Vagina (tissue), 2 donors: ENCODE measurements at regions not wholly inside any gene's neighbourhood (a gene's known extent, or its start where the extent isn't known, plus 50 kb on each side); places are given as distances from the start of the nearest gene placed in this dataset.

ENCODE experiments used
- DNase-seq, 2 donors: peaks; one replicate each; pipeline ENCODE4 v3.0.0-alpha.2; 2017; ENCODE audit errors: extremely low spot score in 2 of 2
- H3K27ac ChIP-seq: fragments of 200-600 bp; sonication (generic); one replicate; pipeline ENCODE4 v1.5.1; 2019
- H3K27me3 ChIP-seq: fragments of 200-600 bp; sonication (generic); one replicate; pipeline ENCODE4 v1.5.1; 2019
- H3K36me3 ChIP-seq, 2 donors: fragments of 200-600 bp; sonication (generic); one replicate each; pipeline ENCODE4 v1.5.1; 2017 to 2019
- H3K4me1 ChIP-seq: fragments of 200-600 bp; sonication (generic); one replicate; pipeline ENCODE4 v1.5.1; 2019
- H3K4me3 ChIP-seq, 2 donors: fragments of 200-600 bp; sonication (generic); 1 replicate in 1 of 2; 2 replicates in 1 of 2; pipeline ENCODE4 v1.5.1; 2016 to 2019
- H3K9me3 ChIP-seq: fragments of 200-600 bp; sonication (generic); one replicate; pipeline ENCODE4 v1.5.1; 2019
- POLR2A ChIP-seq, 2 donors: fragments of 450-650 bp; IDR thresholded peaks; one replicate each; pipeline ENCODE4 v1.6.1; 2017; ENCODE audit warnings: antibody characterized with exemption in 2 of 2, mild to moderate bottlenecking in 2 of 2, moderate library complexity in 2 of 2
- POLR2AphosphoS5 ChIP-seq, 2 donors: sonication (generic); formaldehyde crosslinking; IDR thresholded peaks; one replicate each; pipeline ENCODE4 v1.9.0; 2017; ENCODE audit warnings: antibody characterized with exemption in 2 of 2, mild to moderate bottlenecking in 2 of 2, low read depth in 1 of 2; ENCODE audit not compliant: insufficient read depth in 1 of 2
- intact Hi-C: fragments of 100-400 bp; cut with DNase I; formaldehyde crosslinking; loops from one replicate; pipeline ENCODE4 v1.15.1; 2023
- TF ChIP-seq, protein P1 (sequence below), 3 experiments: fragments of 450-650 bp in 2 of 3; fragments of 200-600 bp in 1 of 3; sonication (generic) in 1 of 3; IDR thresholded peaks; one replicate each; pipeline ENCODE4 v1.5.1; 2017 to 2019; ENCODE audit warnings: antibody characterized with exemption in 3 of 3, mild to moderate bottlenecking in 2 of 3, moderate library complexity in 2 of 3

DNA sequence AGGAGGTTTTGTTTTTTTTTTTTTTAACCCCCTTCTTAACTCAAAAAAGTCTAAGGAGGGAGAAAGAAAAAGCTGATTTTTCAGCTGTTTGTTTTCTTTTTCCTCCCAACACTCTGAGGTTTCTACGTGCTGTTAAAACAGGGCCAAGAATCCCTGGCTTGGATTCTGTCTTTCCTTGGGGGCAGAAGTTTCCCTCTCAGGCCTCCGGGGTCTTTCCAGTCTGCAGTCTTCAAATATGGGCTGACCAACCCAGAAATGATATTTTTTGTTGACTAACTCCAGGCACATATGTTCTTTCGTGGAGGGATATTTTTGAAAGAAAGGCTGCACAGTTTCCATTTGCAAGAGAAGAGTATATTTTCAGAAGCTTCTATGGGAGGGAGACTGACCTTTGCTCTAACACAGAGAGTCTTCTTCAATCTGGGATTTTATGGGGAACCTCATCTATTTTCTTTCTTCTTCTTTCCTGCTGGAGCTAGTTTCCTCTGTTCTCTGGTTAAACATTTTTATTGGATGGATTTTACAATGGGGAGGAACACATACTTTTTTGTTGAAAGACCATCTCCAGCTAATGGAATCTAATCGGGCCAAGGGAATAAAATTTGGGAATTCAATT lies 93.3 kb upstream of the SPRED2 start:
- TF ChIP-seq POLR2A (IDR thresholded peaks at IDR 0.05) (no peak), POLR2AphosphoS5 (IDR thresholded peaks at IDR 0.05; ENCODE audit: insufficient read depth in 1 of 2, low read depth in 1 of 2) (no peak)
- TF ChIP-seq, protein P1, sequence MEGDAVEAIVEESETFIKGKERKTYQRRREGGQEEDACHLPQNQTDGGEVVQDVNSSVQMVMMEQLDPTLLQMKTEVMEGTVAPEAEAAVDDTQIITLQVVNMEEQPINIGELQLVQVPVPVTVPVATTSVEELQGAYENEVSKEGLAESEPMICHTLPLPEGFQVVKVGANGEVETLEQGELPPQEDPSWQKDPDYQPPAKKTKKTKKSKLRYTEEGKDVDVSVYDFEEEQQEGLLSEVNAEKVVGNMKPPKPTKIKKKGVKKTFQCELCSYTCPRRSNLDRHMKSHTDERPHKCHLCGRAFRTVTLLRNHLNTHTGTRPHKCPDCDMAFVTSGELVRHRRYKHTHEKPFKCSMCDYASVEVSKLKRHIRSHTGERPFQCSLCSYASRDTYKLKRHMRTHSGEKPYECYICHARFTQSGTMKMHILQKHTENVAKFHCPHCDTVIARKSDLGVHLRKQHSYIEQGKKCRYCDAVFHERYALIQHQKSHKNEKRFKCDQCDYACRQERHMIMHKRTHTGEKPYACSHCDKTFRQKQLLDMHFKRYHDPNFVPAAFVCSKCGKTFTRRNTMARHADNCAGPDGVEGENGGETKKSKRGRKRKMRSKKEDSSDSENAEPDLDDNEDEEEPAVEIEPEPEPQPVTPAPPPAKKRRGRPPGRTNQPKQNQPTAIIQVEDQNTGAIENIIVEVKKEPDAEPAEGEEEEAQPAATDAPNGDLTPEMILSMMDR (IDR thresholded peaks at IDR 0.05): no peak

DNA sequence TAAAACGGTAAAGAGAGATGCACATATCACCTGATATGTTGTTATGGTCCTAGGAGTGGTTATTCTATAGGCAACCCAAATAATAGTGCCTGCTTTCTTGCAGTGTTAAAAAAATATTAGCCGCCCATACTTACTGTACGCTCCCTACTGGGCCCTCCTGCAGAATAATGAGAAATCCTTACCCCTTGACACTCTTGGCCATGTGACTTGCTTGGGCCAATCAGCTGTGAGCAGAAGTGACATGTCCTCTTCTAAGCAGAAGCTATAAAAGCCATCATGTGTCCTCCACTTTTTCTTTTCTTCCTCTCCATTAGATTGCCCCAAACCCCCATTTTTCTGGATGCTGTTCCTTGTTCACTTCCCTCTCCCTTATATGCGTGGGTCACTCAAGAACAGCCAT lies 90.5 kb upstream of the SPRED2 start:
- Histone ChIP-seq H3K36me3 (no peaks in the 10 kb centered on the region), H3K27ac (no peak overlapping the region), H3K9me3 (no peaks in the 10 kb centered on the region), H3K4me1 (no peaks in the 10 kb centered on the region), H3K27me3 (no peaks in the 10 kb centered on the region), H3K4me3 (no peak overlapping the region)
- no peak for DNase-seq
- intact Hi-C loops: no loop called here
- TF ChIP-seq, protein P1 (IDR thresholded peaks at IDR 0.05): no peak
- no peak for TF ChIP-seq POLR2AphosphoS5 (IDR thresholded peaks at IDR 0.05; ENCODE audit: insufficient read depth in 1 of 2, low read depth in 1 of 2)
- no peak for TF ChIP-seq POLR2A (IDR thresholded peaks at IDR 0.05)

More for the DNA sequence above, 93.3 kb upstream of the SPRED2 start:
- no peak overlapping the region for H3K27ac ChIP-seq
- intact Hi-C loops: no loop called here
- H3K36me3 ChIP-seq: no peaks in the 10 kb centered on the region
- no peak for DNase-seq
- no peaks in the 10 kb centered on the region for H3K4me1 ChIP-seq
- no peaks in the 10 kb centered on the region for H3K9me3 ChIP-seq
- H3K27me3 ChIP-seq: no peaks in the 10 kb centered on the region
- no peak overlapping the region for H3K4me3 ChIP-seq

DNA sequence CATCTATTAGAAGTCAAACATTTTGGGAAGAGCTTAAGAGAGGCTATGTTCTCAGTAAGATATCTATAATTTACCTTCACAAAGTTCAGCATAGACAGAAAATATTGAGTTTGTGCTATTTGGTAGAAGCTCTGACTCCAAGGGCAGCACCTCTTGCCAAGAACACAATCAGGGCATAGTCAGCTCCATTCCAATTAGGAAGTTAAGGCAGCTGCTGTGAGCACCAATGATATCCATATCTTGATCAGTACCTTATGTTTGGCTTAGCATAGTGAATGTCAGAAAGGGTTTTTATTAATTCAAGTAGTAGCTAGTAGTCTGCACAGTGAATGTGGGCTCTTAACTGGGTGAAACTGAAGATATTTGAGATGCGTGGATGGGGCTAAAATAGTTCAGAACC lies 86.4 kb upstream of the SPRED2 start:
- H3K27me3 ChIP-seq: no peaks in the 10 kb centered on the region
- TF ChIP-seq POLR2AphosphoS5 (IDR thresholded peaks at IDR 0.05; ENCODE audit: insufficient read depth in 1 of 2, low read depth in 1 of 2) (no peak), POLR2A (IDR thresholded peaks at IDR 0.05) (no peak)
- TF ChIP-seq, protein P1 (IDR thresholded peaks at IDR 0.05): no peak
- H3K36me3 ChIP-seq: no peaks in the 10 kb centered on the region
- intact Hi-C loops: no loop called here
- H3K4me1 ChIP-seq: no peaks in the 10 kb centered on the region
- no peak for DNase-seq
- H3K27ac ChIP-seq: no peak overlapping the region
- no peak overlapping the region for H3K4me3 ChIP-seq
- no peaks in the 10 kb centered on the region for H3K9me3 ChIP-seq

DNA sequence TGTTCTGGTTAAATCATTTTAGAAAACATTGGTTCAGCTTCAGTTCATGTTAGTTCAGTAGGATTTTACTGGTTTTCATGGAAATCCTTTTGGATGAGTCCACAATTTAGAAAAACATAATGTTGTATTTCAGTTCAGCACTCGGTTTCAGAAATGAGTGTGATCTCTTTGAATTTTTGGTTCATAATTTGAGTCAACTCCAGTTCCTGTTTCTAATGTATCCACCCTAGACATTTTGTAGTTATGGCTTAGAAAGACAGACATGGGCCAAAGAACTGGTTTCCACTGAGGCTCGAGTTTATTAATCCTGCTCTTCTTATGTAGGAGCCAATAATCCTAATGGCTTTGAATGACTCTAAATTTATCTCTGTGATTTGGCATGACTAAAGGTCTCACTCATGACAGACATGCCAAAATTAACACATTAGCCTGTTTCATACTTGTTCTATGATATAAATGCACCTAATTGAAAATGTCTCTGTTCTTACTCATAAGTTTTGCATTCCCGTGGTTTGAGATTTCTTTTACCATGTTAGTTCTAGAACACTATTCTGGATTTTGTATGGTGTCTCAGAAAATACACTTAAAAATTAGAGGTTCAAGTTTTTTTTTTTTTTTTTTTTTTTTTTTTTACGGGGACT lies 82.3 kb upstream of the SPRED2 start:
- H3K27ac ChIP-seq: no peak overlapping the region
- TF ChIP-seq, protein P1 (IDR thresholded peaks at IDR 0.05): no peak
- no peak for TF ChIP-seq POLR2AphosphoS5 (IDR thresholded peaks at IDR 0.05; ENCODE audit: insufficient read depth in 1 of 2, low read depth in 1 of 2)
- no peak for TF ChIP-seq POLR2A (IDR thresholded peaks at IDR 0.05)
- no peaks in the 10 kb centered on the region for H3K4me1 ChIP-seq
- no peaks in the 10 kb centered on the region for H3K9me3 ChIP-seq
- H3K4me3 ChIP-seq: no peak overlapping the region
- intact Hi-C loops: no loop called here
- H3K36me3 ChIP-seq: no peaks in the 10 kb centered on the region
- H3K27me3 ChIP-seq: no peaks in the 10 kb centered on the region
- DNase-seq: no peak

DNA sequence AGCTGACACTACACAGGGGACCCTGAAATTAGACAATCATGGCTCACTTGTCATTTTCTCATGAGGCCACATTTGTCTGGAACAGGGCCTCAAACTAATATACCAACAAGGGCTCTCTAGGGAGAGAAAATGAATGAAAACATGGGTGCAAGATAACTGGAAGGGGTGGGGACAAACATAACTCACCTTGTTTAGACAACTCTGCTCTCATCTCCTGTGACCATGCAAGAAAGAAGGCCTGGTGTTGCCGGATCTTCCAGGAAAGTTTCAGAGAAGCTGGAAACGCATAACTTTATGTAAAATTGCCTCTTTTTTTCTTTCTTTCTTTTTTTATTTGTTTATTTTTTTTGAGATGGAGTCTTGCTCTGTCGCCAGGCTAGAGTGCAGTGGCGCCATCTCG lies 80.4 kb upstream of the SPRED2 start:
- TF ChIP-seq POLR2A (IDR thresholded peaks at IDR 0.05): no peak
- intact Hi-C loops: no loop called here
- no peaks in the 10 kb centered on the region for H3K36me3 ChIP-seq
- H3K9me3 ChIP-seq: no peaks in the 10 kb centered on the region
- H3K27me3 ChIP-seq: no peaks in the 10 kb centered on the region
- no peak overlapping the region for H3K27ac ChIP-seq
- DNase-seq: no peak
- H3K4me3 ChIP-seq: no peak overlapping the region
- H3K4me1 ChIP-seq: no peaks in the 10 kb centered on the region
